ENCODE measurements at regions not wholly inside any gene's neighbourhood (a gene's known extent, or its start where the extent isn't known, plus 50 kb on each side); places are given as distances from the start of the nearest gene placed in this dataset.

- TF ChIP-seq ZFP3 (tag by site-specific recombination; IDR thresholded peaks at IDR 0.05; ENCODE audit: low read depth) (no peak), ZNF768 (tag by site-specific recombination; IDR thresholded peaks at IDR 0.05) (no peak), ZNF639 (tag by site-specific recombination; IDR thresholded peaks at IDR 0.05) (0 out of 2 replicates have a peak, but pooled peaks have one; percentile 20), ZNF169 (tag by site-specific recombination; IDR thresholded peaks at IDR 0.05) (no peak), WT1 (tag by site-specific recombination; IDR thresholded peaks at IDR 0.05) (peak; percentile 71; the same call in 1 of the 2 replicates), KLF10 (tag by site-specific recombination; IDR thresholded peaks at IDR 0.05) (no peak), SETDB1 (IDR thresholded peaks at IDR 0.05; ENCODE audit: insufficient read length, low read length) (no peak), ZNF626 (tag by site-specific recombination; IDR thresholded peaks at IDR 0.05) (no peak), ZNF560 (tag by site-specific recombination; IDR thresholded peaks at IDR 0.05; ENCODE audit: borderline replicate concordance) (no peak), ZNF23 (tag by site-specific recombination; IDR thresholded peaks at IDR 0.05; ENCODE audit: borderline replicate concordance) (no peak), ZNF561 (tag by site-specific recombination; IDR thresholded peaks at IDR 0.05; ENCODE audit: borderline replicate concordance) (no peak), ZNF692 (tag by site-specific recombination; IDR thresholded peaks at IDR 0.05) (no peak), KLF8 (tag by site-specific recombination; IDR thresholded peaks at IDR 0.05) (peak; percentile 58; the same call in 1 of the 2 replicates), CTCF (tag by site-specific recombination; IDR thresholded peaks at IDR 0.05) (no peak), ZSCAN18 (tag by site-specific recombination; IDR thresholded peaks at IDR 0.05) (no peak), ZNF121 (tag by site-specific recombination; IDR thresholded peaks at IDR 0.05) (no peak), SCRT2 (tag by site-specific recombination; IDR thresholded peaks at IDR 0.05) (peak; percentile 96), FEZF1 (tag by site-specific recombination; IDR thresholded peaks at IDR 0.05) (no peak), ZNF48 (tag by site-specific recombination; IDR thresholded peaks at IDR 0.05) (no peak), ZBTB7A (tag by site-specific recombination; IDR thresholded peaks at IDR 0.05; ENCODE audit: low read depth) (no peak), SP7 (tag by site-specific recombination; IDR thresholded peaks at IDR 0.05) (no peak), ZNF423 (tag by site-specific recombination; IDR thresholded peaks at IDR 0.05) (no peak), ZBTB20 (tag by site-specific recombination; IDR thresholded peaks at IDR 0.05) (no peak)
- TF ChIP-seq, protein P1, sequence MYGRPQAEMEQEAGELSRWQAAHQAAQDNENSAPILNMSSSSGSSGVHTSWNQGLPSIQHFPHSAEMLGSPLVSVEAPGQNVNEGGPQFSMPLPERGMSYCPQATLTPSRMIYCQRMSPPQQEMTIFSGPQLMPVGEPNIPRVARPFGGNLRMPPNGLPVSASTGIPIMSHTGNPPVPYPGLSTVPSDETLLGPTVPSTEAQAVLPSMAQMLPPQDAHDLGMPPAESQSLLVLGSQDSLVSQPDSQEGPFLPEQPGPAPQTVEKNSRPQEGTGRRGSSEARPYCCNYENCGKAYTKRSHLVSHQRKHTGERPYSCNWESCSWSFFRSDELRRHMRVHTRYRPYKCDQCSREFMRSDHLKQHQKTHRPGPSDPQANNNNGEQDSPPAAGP (tag by site-specific recombination; IDR thresholded peaks at IDR 0.05), result no peak
- TF ChIP-seq, protein P2, sequence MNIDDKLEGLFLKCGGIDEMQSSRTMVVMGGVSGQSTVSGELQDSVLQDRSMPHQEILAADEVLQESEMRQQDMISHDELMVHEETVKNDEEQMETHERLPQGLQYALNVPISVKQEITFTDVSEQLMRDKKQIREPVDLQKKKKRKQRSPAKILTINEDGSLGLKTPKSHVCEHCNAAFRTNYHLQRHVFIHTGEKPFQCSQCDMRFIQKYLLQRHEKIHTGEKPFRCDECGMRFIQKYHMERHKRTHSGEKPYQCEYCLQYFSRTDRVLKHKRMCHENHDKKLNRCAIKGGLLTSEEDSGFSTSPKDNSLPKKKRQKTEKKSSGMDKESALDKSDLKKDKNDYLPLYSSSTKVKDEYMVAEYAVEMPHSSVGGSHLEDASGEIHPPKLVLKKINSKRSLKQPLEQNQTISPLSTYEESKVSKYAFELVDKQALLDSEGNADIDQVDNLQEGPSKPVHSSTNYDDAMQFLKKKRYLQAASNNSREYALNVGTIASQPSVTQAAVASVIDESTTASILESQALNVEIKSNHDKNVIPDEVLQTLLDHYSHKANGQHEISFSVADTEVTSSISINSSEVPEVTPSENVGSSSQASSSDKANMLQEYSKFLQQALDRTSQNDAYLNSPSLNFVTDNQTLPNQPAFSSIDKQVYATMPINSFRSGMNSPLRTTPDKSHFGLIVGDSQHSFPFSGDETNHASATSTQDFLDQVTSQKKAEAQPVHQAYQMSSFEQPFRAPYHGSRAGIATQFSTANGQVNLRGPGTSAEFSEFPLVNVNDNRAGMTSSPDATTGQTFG (tag by site-specific recombination; IDR thresholded peaks at IDR 0.05; ENCODE audit: borderline replicate concordance), result no peak
Measured at GRCh38 chr2:18154259-18154658, 275.8 kb downstream of the KCNS3 start (continued).

Data from HEK293 (cell line).